ENCODE measurements at regions not wholly inside any gene's neighbourhood (a gene's known extent, or its start where the extent isn't known, plus 50 kb on each side); places are given as distances from the start of the nearest gene placed in this dataset.

DNA sequence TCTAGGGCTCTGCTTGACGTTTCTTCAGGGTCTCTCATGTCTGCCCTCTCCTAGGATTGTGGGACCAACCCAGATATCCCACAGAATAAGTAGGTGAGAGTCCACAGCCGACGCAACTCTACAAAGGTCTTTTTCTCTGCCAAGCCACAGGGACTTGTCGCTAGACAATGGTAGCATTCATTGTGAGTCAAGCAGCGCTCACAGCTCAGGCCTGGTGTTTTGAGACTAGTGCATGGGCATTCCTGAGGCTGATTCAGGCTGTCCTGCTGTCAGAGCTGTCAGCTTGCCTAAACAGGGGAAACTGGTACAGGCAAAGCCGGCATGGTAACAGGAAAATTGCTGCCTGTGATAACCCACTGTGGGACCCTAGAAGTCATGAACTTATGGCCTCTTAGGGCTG lies 610.6 kb upstream of the TSPY4 start:
- TF ChIP-seq, protein P1, sequence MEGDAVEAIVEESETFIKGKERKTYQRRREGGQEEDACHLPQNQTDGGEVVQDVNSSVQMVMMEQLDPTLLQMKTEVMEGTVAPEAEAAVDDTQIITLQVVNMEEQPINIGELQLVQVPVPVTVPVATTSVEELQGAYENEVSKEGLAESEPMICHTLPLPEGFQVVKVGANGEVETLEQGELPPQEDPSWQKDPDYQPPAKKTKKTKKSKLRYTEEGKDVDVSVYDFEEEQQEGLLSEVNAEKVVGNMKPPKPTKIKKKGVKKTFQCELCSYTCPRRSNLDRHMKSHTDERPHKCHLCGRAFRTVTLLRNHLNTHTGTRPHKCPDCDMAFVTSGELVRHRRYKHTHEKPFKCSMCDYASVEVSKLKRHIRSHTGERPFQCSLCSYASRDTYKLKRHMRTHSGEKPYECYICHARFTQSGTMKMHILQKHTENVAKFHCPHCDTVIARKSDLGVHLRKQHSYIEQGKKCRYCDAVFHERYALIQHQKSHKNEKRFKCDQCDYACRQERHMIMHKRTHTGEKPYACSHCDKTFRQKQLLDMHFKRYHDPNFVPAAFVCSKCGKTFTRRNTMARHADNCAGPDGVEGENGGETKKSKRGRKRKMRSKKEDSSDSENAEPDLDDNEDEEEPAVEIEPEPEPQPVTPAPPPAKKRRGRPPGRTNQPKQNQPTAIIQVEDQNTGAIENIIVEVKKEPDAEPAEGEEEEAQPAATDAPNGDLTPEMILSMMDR (IDR thresholded peaks at IDR 0.05) = no peak
- no peak for TF ChIP-seq EZH2 (IDR thresholded peaks at IDR 0.05; ENCODE audit: borderline replicate concordance, insufficient read depth, low read depth, low read length, poor library complexity, severe bottlenecking)
- H3K79me2 ChIP-seq (ENCODE audit: control insufficient read depth, insufficient read depth, low read length) = no peaks in the 10 kb centered on the region
- no peak overlapping the region for H3K27ac ChIP-seq (ENCODE audit: low read length in 2 of 2)
- H3K9me3 Mint-ChIP-seq (ENCODE audit: insufficient read depth) = no peaks in the 10 kb centered on the region
- DNase-seq = no peak
- no peaks in the 10 kb centered on the region for H3K4me1 ChIP-seq (ENCODE audit: control insufficient read depth in 2 of 2, insufficient read depth in 2 of 2, low read length in 2 of 2)
- no peak for ATAC-seq (ENCODE audit: low read depth)
- H3K9ac ChIP-seq (ENCODE audit: low read length) = no peak overlapping the region
- H3K4me1 Mint-ChIP-seq = no peaks in the 10 kb centered on the region
- no peak overlapping the region for H3K4me3 Mint-ChIP-seq
- no peak overlapping the region for H3K4me3 ChIP-seq (ENCODE audit: control extremely low read depth in 1 of 5, extremely low read depth in 1 of 5, insufficient read depth in 1 of 5, low read depth in 2 of 5, low read length in 4 of 5)
- no peaks in the 10 kb centered on the region for H4K20me1 ChIP-seq (ENCODE audit: control insufficient read depth, insufficient read depth, low read length, poor library complexity, severe bottlenecking)
- ChIA-PET CTCF (no interaction called here), POLR2A (no interaction called here)
- intact Hi-C loops (cut with micrococcal nuclease) = no loop called here
- H3K9me3 ChIP-seq (ENCODE audit: control extremely low read depth in 1 of 3, control insufficient read depth in 2 of 3, insufficient read depth in 1 of 3, low read length in 2 of 3) = no peaks in the 10 kb centered on the region
- H3K36me3 ChIP-seq (replicated peaks in 1 of 2; ENCODE audit: control extremely low read depth in 1 of 2, control insufficient read depth in 1 of 2, extremely low read depth in 1 of 2, insufficient read depth in 2 of 2, low read length in 1 of 2) = no peaks in the 10 kb centered on the region
- no peak overlapping the region for H2AFZ ChIP-seq (ENCODE audit: insufficient read depth, low read depth, low read length, poor library complexity, severe bottlenecking)
- H3K27ac Mint-ChIP-seq = no peak overlapping the region
- WGBS (ENCODE audit: insufficient coverage) = 88% methylated on average over 3 of the region's 6 CpGs
- no peaks in the 10 kb centered on the region for H3K27me3 ChIP-seq (replicated peaks in 1 of 4; ENCODE audit: control extremely low read depth in 1 of 4, control insufficient read depth in 3 of 4, insufficient read depth in 4 of 4, low read length in 3 of 4)
- no peak overlapping the region for H3K4me2 ChIP-seq (replicated peaks; ENCODE audit: low read depth, low read length, poor library complexity, severe bottlenecking)
- H3K27me3 Mint-ChIP-seq = peaks cover 3% of the 10 kb centered on the region

DNA sequence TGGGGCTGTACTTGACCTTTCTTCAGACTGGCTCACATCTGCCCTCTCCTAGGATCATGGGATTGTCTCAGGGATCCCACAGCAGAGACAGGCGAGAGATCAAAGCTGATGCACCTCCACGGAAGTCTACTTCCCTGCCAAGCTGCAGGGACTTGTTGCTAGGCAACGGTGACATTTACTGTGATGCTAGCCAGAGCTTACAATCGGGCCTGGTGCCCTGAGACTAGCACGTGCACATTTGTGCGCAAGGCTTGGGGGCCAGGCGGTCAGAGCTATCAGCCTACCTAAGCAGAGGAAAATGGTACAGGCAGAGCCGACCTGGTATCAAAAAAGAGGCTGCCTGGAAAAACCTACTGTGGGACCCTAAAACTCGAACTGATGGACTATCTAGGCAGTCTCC lies 607.3 kb upstream of the TSPY4 start:
- H3K4me2 ChIP-seq (replicated peaks; ENCODE audit: low read depth, low read length, poor library complexity, severe bottlenecking) = no peak overlapping the region

More for the DNA sequence above, 607.3 kb upstream of the TSPY4 start:
- no peak overlapping the region for H3K27ac ChIP-seq (ENCODE audit: low read length in 2 of 2)
- H3K4me1 ChIP-seq (ENCODE audit: control insufficient read depth in 2 of 2, insufficient read depth in 2 of 2, low read length in 2 of 2) = no peaks in the 10 kb centered on the region
- H4K20me1 ChIP-seq (ENCODE audit: control insufficient read depth, insufficient read depth, low read length, poor library complexity, severe bottlenecking) = no peaks in the 10 kb centered on the region
- no peak overlapping the region for H3K27ac Mint-ChIP-seq
- no peak overlapping the region for H3K4me3 ChIP-seq (ENCODE audit: control extremely low read depth in 1 of 5, extremely low read depth in 1 of 5, insufficient read depth in 1 of 5, low read depth in 2 of 5, low read length in 4 of 5)
- ATAC-seq (ENCODE audit: low read depth) (no peak), DNase-seq (no peak)
- H2AFZ ChIP-seq (ENCODE audit: insufficient read depth, low read depth, low read length, poor library complexity, severe bottlenecking) = no peak overlapping the region
- no peak overlapping the region for H3K9ac ChIP-seq (ENCODE audit: low read length)
- no peaks in the 10 kb centered on the region for H3K27me3 ChIP-seq (replicated peaks in 1 of 4; ENCODE audit: control extremely low read depth in 1 of 4, control insufficient read depth in 3 of 4, insufficient read depth in 4 of 4, low read length in 3 of 4)
- ChIA-PET CTCF (no interaction called here), POLR2A (no interaction called here)
- H3K4me3 Mint-ChIP-seq = no peak overlapping the region
- H3K27me3 Mint-ChIP-seq = no peaks in the 10 kb centered on the region
- no peaks in the 10 kb centered on the region for H3K9me3 ChIP-seq (ENCODE audit: control extremely low read depth in 1 of 3, control insufficient read depth in 2 of 3, insufficient read depth in 1 of 3, low read length in 2 of 3)
- TF ChIP-seq, protein P1 (IDR thresholded peaks at IDR 0.05) = no peak
- no peak for TF ChIP-seq EZH2 (IDR thresholded peaks at IDR 0.05; ENCODE audit: borderline replicate concordance, insufficient read depth, low read depth, low read length, poor library complexity, severe bottlenecking)
- no peaks in the 10 kb centered on the region for H3K79me2 ChIP-seq (ENCODE audit: control insufficient read depth, insufficient read depth, low read length)
- intact Hi-C loops (cut with micrococcal nuclease) = no loop called here
- H3K4me1 Mint-ChIP-seq = no peaks in the 10 kb centered on the region
- no peaks in the 10 kb centered on the region for H3K9me3 Mint-ChIP-seq (ENCODE audit: insufficient read depth)
- 69% methylated on average over 8 of the region's 9 CpGs for WGBS (ENCODE audit: insufficient coverage)
- H3K36me3 ChIP-seq (replicated peaks in 1 of 2; ENCODE audit: control extremely low read depth in 1 of 2, control insufficient read depth in 1 of 2, extremely low read depth in 1 of 2, insufficient read depth in 2 of 2, low read length in 1 of 2) = no peaks in the 10 kb centered on the region
